Neural cell (in vitro differentiated cells): ENCODE measurements at regions not wholly inside any gene's neighbourhood (a gene's known extent, or its start where the extent isn't known, plus 50 kb on each side); places are given as distances from the start of the nearest gene placed in this dataset.

Source experiments
- H2AFZ ChIP-seq: fragments of 200-600, 300-800 bp; sonication (generic), shearing (Covaris generic); 2 replicates; pipeline ENCODE4 v1.6.0; 2014; ENCODE audit warnings: low read depth, mild to moderate bottlenecking, antibody characterized with exemption, low read length, moderate library complexity
- H3F3A ChIP-seq: fragments of 200-600 bp; shearing (Covaris generic); 2 replicates; pipeline ENCODE4 v1.6.1; 2016; ENCODE audit warnings: mild to moderate bottlenecking, moderate library complexity, mixed read lengths, antibody characterized with exemption, low read length; ENCODE audit not compliant: insufficient read depth, poor library complexity, severe bottlenecking
- H3K27ac ChIP-seq: fragments of 200-600, 300-800 bp; sonication (generic), shearing (Covaris generic); 2 replicates; pipeline ENCODE4 v1.5.1; 2014; ENCODE audit warnings: mild to moderate bottlenecking, low read length, moderate library complexity
- H3K27me3 ChIP-seq: fragments of 300-800, 200-600 bp; sonication (generic), shearing (Covaris generic); 2 replicates; pipeline ENCODE4 v1.6.0; 2014; ENCODE audit warnings: mild to moderate bottlenecking, low read depth, low read length, moderate library complexity; ENCODE audit not compliant: insufficient read depth
- H3K36me3 ChIP-seq: fragments of 300-800, 200-600 bp; sonication (generic), shearing (Covaris generic); 2 replicates; pipeline ENCODE4 v1.5.1; 2014; ENCODE audit warnings: mild to moderate bottlenecking, antibody characterized with exemption, low read length, moderate library complexity; ENCODE audit not compliant: insufficient read depth
- H3K4me2 ChIP-seq: fragments of 300-800, 200-600 bp; sonication (generic), shearing (Covaris generic); 2 replicates; pipeline ENCODE4 v1.6.0; 2014; ENCODE audit warnings: mild to moderate bottlenecking, low read length
- H3K4me3 ChIP-seq: fragments of 300-800, 200-600 bp; sonication (generic), shearing (Covaris generic); 2 replicates; pipeline ENCODE4 v1.5.1; 2014; ENCODE audit warnings: mild to moderate bottlenecking, low read length, moderate library complexity
- H3K79me2 ChIP-seq: fragments of 200-600 bp; shearing (Covaris generic); replicated peaks from 2 replicates; pipeline ENCODE4 v1.6.0; 2014; ENCODE audit warnings: mild to moderate bottlenecking, low read length, moderate library complexity; ENCODE audit not compliant: insufficient read depth
- H3K9ac ChIP-seq: fragments of 300-800, 200-600 bp; sonication (generic), shearing (Covaris generic); 2 replicates; pipeline ENCODE4 v1.6.1; 2016; ENCODE audit warnings: mild to moderate bottlenecking, low read length, mixed read lengths
- H3K9me2 ChIP-seq: fragments of 200-600 bp; shearing (Covaris generic); 2 replicates; pipeline ENCODE4 v1.6.1; 2016; ENCODE audit warnings: mild to moderate bottlenecking, low read length, mixed read lengths; ENCODE audit not compliant: insufficient read depth
- H3K9me3 ChIP-seq: fragments of 200-600, 300-800 bp; sonication (generic), shearing (Covaris generic); 2 replicates; pipeline ENCODE4 v1.6.1; 2016; ENCODE audit warnings: mild to moderate bottlenecking, mixed run types, low read length, moderate library complexity, mixed read lengths
- H4K20me1 ChIP-seq: fragments of 200-600 bp; shearing (Covaris generic); 2 replicates; pipeline ENCODE4 v1.6.1; 2016; ENCODE audit warnings: mild to moderate bottlenecking, mixed run types; ENCODE audit not compliant: insufficient read depth
- CTCF ChIP-seq: fragments of 450-650 bp; IDR thresholded peaks from 2 replicates; pipeline ENCODE4 v1.5.1; 2014; ENCODE audit warnings: antibody characterized with exemption, mild to moderate bottlenecking, moderate library complexity; ENCODE audit not compliant: poor library complexity, severe bottlenecking
- EP300 ChIP-seq: fragments of 450-650 bp; conservative IDR thresholded peaks from 2 replicates; pipeline ENCODE4 v1.6.1; 2014; ENCODE audit warnings: antibody characterized with exemption, mild to moderate bottlenecking, moderate library complexity; ENCODE audit not compliant: poor library complexity, severe bottlenecking
- EZH2 ChIP-seq: fragments of 200-600, 300-800 bp; shearing (Covaris generic), sonication (generic); IDR thresholded peaks from 2 replicates; pipeline ENCODE4 v1.6.1; 2014; ENCODE audit warnings: antibody characterized with exemption, low read length, borderline replicate concordance, mild to moderate bottlenecking; ENCODE audit not compliant: insufficient read depth, poor library complexity, severe bottlenecking
- MXI1 ChIP-seq: fragments of 450-650 bp; conservative IDR thresholded peaks from 2 replicates; pipeline ENCODE4 v1.6.1; 2014; ENCODE audit warnings: antibody characterized with exemption, mild to moderate bottlenecking; ENCODE audit not compliant: poor library complexity, severe bottlenecking
- POLR2AphosphoS5 ChIP-seq: IDR thresholded peaks from 2 replicates; pipeline ENCODE4 v1.6.1; 2012
- RAD21 ChIP-seq: fragments of 450-650 bp; conservative IDR thresholded peaks from 2 replicates; pipeline ENCODE4 v1.6.1; 2014; ENCODE audit warnings: antibody characterized with exemption, mild to moderate bottlenecking, moderate library complexity
- REST ChIP-seq: IDR thresholded peaks from 2 replicates; pipeline ENCODE4 v1.6.1; 2012; ENCODE audit warnings: borderline replicate concordance
- SMC3 ChIP-seq: fragments of 450-650 bp; conservative IDR thresholded peaks from 2 replicates; pipeline ENCODE4 v1.6.1; 2014; ENCODE audit warnings: antibody characterized with exemption, mild to moderate bottlenecking, moderate library complexity; ENCODE audit not compliant: poor library complexity
- TAF1 ChIP-seq: IDR thresholded peaks from 2 replicates; pipeline ENCODE4 v1.6.1; 2012; ENCODE audit warnings: low read depth

- Histone ChIP-seq H3K9ac (no peak overlapping the region), H2AFZ (no peak overlapping the region), H3K4me3 (no peak overlapping the region), H3K27me3 (no peaks in the 10 kb centered on the region), H3F3A (no peaks in the 10 kb centered on the region), H3K27ac (no peak overlapping the region), H3K9me3 (no peaks in the 10 kb centered on the region), H3K36me3 (no peaks in the 10 kb centered on the region), H3K4me2 (no peak overlapping the region), H4K20me1 (no peaks in the 10 kb centered on the region), H3K9me2 (no peaks in the 10 kb centered on the region), H3K79me2 (no peaks in the 10 kb centered on the region)
- TF ChIP-seq EP300 (no peak), SMC3 (no peak), POLR2AphosphoS5 (no peak), EZH2 (no peak), REST (no peak), TAF1 (no peak), CTCF (no peak), MXI1 (no peak), RAD21 (no peak)
These were observed 259.6 kb upstream of the TMTC1 start for GRCh38 chr12:30043151-30043847.

GRCh38 chr12:30041096-30041495, 257.4 kb upstream of the TMTC1 start:
- no peak for TF ChIP-seq RAD21
- no peak for TF ChIP-seq TAF1
- TF ChIP-seq REST: no peak
- no peak for TF ChIP-seq SMC3
- TF ChIP-seq EP300: no peak
- no peak for TF ChIP-seq CTCF
- TF ChIP-seq MXI1: no peak
- TF ChIP-seq POLR2AphosphoS5: no peak
- TF ChIP-seq EZH2: no peak
- no peaks in the 10 kb centered on the region for H3K36me3 ChIP-seq
- no peak overlapping the region for H3K4me2 ChIP-seq

More at GRCh38 chr12:30041096-30041495, 257.4 kb upstream of the TMTC1 start:
- no peaks in the 10 kb centered on the region for H3K9me2 ChIP-seq
- H3F3A ChIP-seq: no peaks in the 10 kb centered on the region
- no peaks in the 10 kb centered on the region for H4K20me1 ChIP-seq
- H3K4me3 ChIP-seq: no peak overlapping the region
- H3K9me3 ChIP-seq: no peaks in the 10 kb centered on the region
- no peaks in the 10 kb centered on the region for H3K27me3 ChIP-seq
- H3K79me2 ChIP-seq: no peaks in the 10 kb centered on the region
- H3K9ac ChIP-seq: no peak overlapping the region
- H2AFZ ChIP-seq: no peak overlapping the region
- no peak overlapping the region for H3K27ac ChIP-seq
